ENCODE measurements at regions not wholly inside any gene's neighbourhood (a gene's known extent, or its start where the extent isn't known, plus 50 kb on each side); places are given as distances from the start of the nearest gene placed in this dataset.

DNA sequence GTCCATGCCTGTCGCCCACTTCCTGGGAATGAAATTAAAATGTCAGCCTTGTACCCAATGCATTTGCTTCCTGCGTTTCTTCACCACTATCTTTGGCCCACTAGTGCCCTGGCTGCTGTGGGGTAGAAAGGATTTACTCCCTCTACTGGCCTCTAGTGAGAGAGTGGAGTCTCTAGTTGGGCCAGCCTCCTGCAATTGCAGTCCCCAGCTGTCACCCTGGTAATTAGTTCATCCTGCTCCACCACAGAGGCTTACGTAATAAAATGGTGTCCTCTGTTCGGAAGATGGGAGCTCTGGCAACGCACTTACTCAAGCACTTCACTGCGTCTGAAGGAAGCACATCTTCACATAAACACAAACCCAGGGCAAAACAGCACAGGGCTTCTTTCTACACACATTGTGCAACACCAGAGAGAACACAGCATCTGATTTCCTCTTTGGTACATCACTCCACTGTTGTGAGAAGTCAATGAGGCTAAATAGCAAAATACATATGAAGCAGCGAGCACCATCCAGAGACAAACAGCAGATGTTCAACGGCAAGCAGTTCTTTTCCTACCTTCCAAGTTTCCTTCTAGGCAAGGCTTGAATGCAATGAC is 274.6 kb downstream of the LRATD1 start:
- DNase-seq, result no peak

DNA sequence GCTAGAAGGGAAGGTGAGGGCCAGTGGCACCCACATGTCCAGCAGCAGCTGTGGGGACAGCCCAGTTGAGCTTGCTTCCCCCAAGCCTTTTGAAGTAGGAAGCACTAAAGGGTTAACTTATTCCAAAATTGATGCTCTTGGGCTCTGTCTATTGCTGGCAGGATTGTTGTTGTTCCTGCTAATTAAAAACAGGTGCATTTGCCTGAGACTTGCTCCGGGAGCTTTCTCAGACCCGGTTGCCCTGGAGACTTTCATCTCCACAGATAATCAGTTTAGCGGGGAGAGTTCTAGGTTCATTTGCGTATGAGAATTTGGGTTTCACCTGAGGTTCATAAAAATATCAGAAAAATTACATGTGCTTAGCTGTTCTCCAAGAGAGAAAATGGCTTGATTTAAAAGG is 277.3 kb downstream of the LRATD1 start:
- peak in 2 of 51 donors; percentile 4 to 44 for DNase-seq

DNA sequence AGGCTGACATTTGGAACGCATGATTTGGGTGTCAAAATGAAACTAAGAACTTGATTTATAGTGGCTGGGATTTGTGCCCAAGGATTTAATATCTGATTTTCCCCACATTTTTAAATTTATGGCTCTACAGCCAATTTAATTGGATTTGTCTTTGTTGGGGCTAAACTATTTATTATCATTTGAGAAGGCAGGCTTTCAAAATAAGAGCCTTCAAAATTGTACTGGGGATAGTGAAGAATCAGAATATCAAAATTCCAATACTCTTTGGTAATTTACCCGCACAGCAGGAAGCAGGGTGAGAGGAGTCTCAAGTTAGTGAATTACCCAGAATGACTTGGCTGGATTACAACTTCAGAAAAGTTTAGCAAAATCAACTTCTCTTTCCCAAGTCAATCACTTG is 278.1 kb downstream of the LRATD1 start:
- no peak for DNase-seq

DNA sequence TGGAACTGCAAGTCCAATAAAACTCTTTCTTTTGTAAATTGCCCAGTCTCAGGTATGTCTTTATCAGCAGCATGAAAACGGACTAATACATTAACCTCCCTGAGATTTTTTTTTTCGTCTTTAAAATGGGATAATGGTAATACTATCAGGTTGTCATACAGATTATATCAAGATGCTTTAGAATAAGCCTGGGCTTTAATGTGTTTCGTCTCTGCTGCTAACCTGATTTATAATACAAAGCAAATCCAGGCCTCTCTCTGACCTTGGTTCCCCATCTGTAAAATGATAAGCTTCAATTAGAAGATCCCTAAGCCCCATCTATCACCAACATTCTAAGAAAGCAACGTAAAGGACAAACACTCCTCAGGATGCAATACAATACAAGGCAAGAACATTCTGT is 283.5 kb downstream of the LRATD1 start:
- DNase-seq, result no peak

DNA sequence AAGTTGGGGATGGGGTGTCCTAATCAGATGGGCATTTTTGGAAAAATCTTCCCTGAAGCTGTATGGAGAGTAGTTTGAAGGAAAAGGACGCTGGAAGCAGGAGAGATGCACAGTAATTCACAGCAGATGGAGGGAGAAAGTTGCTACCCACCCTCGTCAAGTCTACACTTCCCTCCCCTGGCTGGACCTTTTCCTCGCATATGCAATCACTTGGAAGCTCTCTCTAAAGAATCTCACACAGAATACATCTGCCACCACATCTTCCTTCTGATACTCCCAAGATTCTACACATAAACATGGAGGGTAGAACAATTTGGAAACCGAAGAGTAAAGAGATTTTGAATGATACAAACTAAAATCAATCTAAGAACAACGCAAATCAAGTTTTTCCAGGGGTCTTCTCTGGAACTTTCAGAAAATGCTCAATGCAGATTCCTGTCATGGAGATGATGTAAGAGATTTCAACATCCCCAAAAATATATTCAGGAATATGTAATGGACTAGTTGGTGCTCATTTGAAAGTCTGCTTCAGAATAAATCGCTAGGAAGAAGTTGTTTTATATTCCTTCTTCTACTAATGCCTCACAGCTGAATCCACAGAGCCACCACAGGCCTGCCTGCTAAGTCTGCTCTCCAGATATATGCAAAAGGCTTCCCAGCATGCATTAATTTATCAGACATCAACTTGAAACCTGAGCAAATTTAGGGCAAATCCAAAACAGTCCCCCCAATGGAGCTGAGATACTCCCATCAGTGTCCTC is 291.5 kb downstream of the LRATD1 start:
- no peak for DNase-seq

DNA sequence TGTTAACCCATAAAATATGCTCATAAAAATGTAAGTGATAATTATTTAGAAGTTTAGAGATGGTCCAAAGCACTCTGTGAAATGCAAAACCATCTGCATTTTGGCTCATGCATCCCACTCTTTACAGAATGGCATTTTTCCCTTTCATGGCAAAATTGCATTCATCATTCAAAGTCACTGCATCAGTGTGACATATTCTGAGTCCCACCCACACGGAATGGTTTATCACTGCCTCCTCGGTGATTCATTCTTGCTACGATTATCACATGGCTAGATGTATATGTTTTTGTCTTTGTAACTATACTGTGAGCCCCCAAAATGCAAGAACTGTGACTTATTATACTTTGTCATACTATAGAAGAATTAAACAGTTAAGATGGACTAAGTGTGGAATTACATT is 293.0 kb downstream of the LRATD1 start:
- DNase-seq, result no peak

DNA sequence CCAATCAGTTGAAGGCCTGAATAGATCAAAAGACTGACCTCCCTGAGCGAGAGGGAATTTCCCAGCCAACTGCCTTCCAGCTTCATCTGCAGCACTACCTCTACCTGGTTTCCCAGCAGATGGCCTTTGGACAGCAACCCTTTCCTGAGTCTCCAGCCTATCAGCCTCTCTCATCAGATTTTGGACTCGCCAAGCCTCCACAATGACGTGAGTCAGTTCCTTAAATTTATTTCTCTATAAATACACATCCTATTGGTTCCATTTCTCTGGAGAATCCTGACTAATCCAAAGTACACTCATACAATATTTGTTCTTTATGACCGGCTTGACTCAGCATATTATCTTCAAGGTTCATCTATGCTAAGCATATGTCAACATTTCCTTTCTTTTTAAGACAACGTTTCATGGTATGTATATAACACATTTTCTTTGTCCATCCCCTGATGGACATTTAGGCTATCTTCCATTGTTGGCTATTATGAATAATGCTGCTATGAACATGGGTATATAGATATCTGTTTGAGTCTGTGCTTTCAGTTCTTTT is 294.6 kb downstream of the LRATD1 start:
- no peak for DNase-seq

DNA sequence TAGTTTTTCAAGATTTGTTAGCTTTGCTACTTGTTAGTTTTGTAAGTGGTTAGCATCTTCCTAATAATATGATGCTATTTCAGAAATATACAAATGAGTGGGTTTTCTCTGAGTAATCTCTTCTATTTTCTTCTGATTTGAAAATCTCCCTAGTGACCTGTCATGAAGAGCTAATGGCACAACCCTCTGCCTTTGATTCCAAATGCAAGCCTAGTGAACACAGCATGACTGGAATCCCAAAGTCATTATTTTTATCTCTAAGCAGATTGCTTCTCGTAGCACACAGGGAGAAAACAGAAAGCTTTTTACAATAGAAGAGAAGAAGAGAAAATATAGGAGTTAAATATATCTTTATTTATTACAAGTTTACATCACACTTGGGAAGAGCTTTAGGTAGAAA is 295.5 kb downstream of the LRATD1 start:
- no peak for DNase-seq

DNA sequence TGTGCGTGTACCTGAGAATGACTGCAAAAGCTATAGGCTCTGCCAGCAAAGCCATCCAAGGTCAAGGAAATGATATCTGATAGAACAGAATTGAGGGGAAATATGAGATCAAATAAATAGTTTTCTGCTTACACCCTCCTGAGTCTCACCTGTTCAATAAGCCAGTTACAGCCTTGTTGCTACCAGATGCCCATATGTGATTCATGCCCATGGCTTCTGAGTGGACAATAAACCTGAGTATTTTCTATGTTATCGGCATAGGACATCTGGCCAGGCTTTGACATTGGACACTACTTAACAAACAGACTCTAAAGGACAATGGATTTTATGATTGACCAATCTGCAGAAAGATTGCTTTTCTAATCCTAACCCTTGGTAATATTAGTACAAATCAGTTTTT is 297.9 kb downstream of the LRATD1 start:
- DNase-seq, result no peak

DNA sequence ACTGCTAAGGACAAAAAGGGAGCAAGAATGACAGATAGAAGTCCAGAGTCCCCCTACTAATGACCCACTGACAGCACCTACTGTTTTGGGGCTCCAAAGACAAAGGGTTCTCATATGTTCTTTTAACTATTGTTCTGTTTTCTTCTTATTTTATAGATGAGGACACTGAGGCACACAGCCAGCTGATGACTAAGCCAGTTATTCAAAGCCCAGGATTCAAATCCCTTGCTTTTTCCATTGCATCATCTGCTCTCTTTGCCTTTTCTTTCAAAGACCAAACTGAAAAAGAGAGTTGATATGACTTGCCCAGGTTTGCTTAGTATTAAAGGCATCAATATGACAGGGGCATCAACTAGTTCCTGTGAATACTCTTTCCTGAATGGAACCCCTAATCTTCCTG is 299.8 kb downstream of the LRATD1 start:
- DNase-seq, result peak in 1 of 51 donors; percentile 7

DNA sequence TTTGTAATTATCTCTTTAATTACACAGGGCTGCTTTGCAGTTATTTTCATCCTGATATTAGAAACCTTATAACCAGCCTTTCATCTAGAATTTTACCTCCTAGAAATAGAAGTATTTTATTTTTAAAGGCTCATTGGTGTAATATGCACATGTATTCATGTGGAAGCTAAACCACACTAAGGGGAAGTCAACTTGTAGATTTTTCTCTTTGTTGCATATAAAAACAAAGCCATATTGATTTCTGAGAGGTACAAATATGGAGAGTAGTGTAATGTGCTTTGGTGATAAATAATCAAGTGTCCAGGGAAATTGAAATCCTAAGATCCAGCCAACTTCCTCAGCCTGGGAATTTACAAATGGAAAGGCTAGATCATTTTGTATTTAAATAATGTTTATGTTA is 301.2 kb downstream of the LRATD1 start:
- DNase-seq, result no peak

DNA sequence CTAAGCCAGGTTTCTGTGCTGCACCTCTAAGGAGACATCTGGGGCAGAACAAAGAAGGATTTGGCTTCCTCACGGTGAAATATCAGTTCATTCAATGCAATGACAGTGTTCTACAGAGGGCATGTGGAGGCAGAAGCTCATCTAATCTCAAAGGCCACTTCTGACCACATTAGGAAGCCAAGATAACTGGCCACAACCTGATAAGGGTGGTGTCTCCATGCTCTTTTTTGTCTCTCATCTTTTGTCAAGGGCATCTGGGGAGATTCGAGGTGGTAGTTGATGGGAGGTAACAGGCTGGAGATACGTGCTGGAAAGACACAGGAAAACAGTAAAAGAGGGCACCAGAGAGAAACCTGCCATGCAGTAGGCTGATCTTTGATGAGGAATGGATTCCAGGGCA is 303.9 kb downstream of the LRATD1 start:
- DNase-seq, result no peak

DNA sequence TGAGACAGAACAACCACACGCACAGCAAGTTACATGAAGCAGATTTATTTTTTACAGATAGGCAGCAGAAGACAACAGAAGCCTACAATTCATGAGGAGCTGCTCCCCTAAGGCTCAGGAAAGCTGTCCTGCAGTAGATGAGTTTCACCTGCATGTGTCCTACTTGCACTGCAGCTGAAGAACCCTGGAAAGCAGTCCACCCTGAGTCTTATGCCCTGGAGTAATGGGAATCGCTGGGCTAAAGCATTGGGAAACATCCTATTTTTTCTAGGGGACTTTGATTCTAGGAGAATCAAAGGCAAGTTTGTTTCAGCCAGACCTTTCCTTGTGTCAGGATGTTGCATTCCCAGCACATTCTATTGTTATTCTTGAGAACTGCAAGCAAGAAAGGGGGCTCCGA is 304.8 kb downstream of the LRATD1 start:
- DNase-seq, result no peak

DNA sequence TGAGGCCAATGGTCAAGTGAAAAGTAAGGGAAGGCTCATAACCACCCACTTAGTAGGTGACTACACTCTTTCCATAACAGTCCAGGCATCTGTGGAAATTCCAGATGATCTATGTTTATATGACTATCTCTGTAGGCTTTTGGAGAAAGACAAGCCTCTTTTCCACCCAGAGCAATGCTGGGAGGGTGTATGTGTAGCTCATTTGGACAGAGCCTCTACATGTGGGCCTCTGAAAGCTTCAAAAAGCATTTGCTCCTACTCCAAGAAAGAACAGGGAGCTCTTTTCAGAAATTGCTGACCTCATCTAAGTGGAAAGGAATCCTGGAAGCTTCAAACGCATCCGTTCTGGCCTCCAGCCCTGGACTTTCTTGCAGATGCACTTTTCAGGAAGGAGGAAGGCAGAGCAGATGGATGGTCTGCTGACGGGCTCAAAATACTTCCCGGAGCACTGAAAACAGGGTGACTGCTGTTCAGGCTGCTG is 308.7 kb downstream of the LRATD1 start:
- peak in 19 of 51 donors; percentile 1 to 48 (median 5) for DNase-seq

DNA sequence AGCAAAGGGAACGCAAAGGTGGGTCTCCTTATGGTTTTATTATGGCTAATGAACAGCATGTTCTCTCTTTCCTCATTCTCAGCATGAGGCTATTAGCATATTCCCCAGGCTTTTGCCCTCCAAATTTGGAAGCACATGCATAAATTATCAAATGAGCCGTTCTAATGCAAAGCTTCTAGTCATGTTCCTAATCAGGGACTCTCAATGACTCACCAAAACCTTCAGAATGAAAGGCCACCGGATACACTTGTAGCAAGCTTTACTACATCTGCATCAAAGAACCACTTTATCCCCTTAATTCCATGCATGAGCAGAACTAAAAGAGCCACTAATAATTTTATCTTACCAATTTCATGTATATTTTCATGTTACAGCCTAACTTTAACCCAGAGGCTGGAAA is 310.5 kb downstream of the LRATD1 start:
- no peak for DNase-seq

DNA sequence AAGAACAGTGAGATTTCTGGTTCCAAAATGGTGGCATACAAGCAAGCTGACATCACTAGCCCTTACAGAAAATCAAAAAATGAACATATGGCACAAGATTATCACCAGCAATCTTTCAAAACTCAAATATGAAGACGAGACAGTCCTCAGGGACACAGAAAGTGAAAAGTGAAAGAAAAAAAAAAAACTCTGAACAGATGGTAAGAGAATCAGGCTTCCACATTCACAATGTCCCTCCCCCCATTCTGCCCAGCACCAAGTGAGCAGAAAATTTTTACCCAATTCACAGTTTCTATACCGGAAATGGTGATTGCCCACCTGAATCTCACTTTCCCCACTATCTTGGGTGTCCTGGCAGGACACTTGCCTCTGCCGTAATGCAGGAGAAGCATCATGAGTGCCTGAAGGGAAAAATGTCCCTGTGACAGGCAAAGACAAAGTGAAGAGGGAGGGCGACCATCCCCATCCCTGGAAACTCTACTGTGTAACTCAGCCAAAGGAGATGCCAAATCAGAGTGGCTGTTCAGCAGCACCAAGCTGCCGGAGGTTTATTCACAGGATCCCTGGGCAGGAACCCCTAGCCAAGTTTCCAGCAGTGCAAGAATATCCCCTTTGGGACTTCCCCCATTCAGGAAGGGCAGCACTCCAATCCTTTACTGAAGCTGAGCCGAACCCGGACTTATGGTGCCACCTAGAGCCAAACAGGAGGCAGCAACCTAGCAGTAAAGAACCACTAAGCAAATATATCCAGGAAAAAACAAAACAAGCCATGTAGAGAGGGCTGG is 312.2 kb downstream of the LRATD1 start:
- DNase-seq, result no peak

DNA sequence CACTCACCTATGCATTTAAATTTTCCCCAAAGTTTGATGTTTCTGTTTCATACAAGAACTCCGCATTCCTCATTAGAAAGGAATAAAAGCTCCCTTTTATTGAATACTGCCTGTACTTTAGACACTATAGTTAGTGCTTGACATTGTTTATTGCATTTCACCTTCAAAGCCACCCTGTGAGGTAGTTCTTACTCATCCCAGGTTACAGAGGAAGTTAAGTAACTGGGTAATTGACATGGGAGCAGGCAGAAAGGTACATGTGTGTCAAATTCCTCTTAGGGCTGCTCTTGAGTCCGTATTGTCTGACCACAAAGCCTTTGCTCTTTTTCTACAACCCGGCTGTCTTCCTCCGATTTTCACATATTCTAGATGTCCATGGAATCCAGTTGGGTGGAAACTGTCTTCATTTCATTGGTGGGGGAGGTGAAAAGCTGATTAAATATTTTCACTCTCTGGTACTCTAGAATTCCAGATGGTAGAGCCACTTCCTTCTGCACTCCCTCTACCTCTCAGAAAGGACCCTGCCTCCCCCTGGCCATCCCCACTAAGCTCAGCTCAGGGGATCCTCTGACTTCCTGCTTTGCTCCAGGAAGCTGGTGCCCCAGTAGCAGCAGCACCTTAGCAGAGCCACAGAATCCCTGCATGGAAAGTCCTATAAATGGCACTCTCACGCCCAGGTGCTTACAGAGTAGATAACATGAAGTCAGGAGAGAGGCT is 319.2 kb downstream of the LRATD1 start:
- DNase-seq, result no peak

DNA sequence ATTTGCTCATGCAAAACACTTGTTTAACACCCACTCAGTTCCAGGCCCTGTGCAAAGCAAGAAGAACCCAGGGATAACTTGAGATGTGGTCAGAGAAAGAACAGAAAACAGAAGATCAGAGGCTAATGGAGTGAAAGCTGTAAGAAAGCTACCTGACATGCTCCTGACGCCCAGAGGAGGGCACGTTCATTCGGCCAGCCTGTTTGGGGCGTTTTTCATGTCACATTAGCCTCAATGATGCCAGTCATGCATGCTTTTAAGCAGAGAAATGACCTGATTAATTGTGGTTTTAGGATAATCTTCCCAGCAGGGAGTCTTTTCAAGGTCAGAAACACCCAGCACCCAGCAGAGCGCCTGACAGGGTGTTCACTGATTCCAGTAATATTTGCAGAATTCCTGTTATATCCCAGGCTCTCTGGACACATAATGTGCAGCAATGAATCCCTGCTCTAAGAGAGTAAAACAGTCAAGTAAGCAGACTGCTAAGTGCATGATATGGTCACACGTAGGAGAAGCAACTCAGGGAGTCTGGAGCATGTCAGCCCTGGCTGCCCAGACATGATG is 320.0 kb downstream of the LRATD1 start:
- DNase-seq, result no peak

DNA sequence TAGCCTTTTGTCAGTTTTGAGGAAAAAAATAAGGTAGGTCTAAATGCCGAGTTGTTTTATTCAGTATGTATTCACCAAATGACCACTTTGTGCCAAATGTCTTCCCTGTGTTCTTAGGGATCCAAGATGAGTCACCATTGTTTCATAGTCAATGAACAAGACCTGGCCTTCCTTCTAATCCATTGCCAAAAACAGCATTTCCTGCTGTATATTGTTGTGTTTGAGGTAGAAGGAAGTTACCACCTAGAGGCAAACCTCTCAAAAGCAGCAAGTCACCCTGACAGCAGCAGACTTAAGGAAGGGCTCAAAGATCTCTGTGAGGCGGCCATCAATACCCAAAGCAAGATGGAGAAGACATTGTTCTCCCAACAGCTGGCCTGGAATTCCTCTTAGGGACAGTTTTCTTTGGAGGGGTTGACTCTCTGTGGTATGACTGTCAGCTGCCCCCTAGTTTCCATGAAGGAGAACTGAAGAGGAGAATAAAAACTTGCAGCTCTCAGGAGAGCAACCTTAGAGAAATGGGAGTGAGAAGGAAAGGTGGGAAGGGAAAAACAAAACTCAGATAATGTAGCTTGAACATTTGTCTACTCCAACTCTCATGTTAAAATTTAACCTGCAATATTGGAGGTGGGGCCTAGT is 328.3 kb downstream of the LRATD1 start:
- no peak for DNase-seq

DNA sequence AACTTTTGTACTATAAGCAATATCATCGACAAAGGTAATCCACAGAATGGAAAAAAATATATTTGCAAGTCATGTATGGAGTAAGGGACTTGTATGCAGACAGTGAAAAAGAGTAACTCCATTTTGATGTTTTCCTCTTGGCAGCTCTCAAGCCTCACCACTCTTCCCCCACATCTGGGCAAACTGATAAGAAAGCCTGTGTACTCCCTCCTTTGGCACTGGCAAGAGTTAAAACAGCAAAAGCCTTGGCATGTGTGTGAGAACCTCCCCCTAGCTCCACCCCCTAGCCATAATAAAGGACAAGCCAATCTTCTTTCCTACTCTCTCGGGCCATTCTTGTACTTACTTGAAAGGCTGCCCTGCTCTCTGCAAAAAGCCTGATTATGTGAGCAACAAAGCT is 335.2 kb downstream of the LRATD1 start:
- no peak for DNase-seq

DNA sequence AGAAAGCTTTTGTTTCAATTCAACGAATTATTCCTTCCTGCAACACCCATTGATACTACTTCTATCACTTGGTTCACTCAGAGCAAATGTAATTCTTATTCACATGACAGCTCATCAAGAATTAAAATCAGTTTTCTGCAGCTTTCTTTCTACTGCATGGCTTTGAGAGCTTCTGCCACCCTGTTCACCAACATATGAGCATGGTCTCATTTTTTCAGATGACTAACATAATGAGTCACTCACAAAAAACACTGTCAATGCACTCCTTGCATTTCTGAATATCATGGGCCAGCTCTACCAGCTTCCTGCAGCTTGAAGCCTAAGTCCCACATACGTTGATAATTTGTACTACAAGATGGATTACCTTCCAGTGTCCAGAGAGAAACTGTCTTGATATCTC is 342.9 kb downstream of the LRATD1 start:
- DNase-seq, result peak in 1 of 51 donors; percentile 12
